ENCODE measurements at regions not wholly inside any gene's neighbourhood (a gene's known extent, or its start where the extent isn't known, plus 50 kb on each side); places are given as distances from the start of the nearest gene placed in this dataset.
"Not testable (repeated sequence)": the region's sequence is repeated elsewhere in the genome, so short reads cannot be mapped to it uniquely, and the experiment has no call there.

GRCh38 chr13:16141361-16141760 lies 3040.3 kb downstream of the TUBA3C start:
- TF ChIP-seq CTCF, EP300, POLR2A (IDR thresholded peaks at IDR 0.05): not testable (repeated sequence)

Measured in stomach (tissue), 4 donors.